HCT116 (cell line): ENCODE measurements at regions not wholly inside any gene's neighbourhood (a gene's known extent, or its start where the extent isn't known, plus 50 kb on each side); places are given as distances from the start of the nearest gene placed in this dataset.

Experiments
- ATAC-seq: fragments of 200-7000 bp; cut with Tn5 transposase; 2 replicates; pipeline ENCODE4 v1.9.1; 2020; ENCODE audit warnings: mild to moderate bottlenecking, moderate library complexity
- BruUV-seq: library from RNA; stranded (reverse); fragments of 400-500 nt; replicated peaks from 2 replicates; lab custom pipeline; 2021; lab: Mats Ljungman, UMichigan
- CTCF ChIA-PET: fragments of 300-600 bp; sonication (Branson Sonifier 250); formaldehyde crosslinking; loops from one replicate; lab custom pipeline; 2021; ENCODE audit warnings: antibody characterized with exemption; lab: Charles Lee
- POLR2A ChIA-PET: fragments of 300-600, 350-600 bp; sonication (Branson Sonifier 250); formaldehyde crosslinking; loops from one replicate; lab custom pipeline; 2021; ENCODE audit warnings: antibody characterized with exemption; lab: Charles Lee
- RAD21 ChIA-PET, 2 experiments: fragments of 300-600 bp; sonication (Branson Sonifier 250); formaldehyde crosslinking; loops; one replicate each; lab custom pipeline; 2023; ENCODE audit warnings: low total read pairs in 2 of 2; ENCODE audit not compliant: uncharacterized antibody in 2 of 2, unreplicated experiment in 2 of 2, low non-redundant PET in 1 of 2; lab: Charles Lee
- DNase-seq: peaks from one replicate; pipeline ENCODE4 v3.0.0-alpha.2; 2010; ENCODE audit warnings: low read depth, low spot score
- H2AFZ ChIP-seq: fragments of 200-600 bp; shearing (Covaris generic), sonication (generic); 2 replicates; pipeline ENCODE4 v1.6.1; 2017; ENCODE audit warnings: low read depth, mixed run types, mixed read lengths, antibody characterized with exemption, low read length; ENCODE audit not compliant: poor library complexity, severe bottlenecking
- H3K27ac ChIP-seq: 2 replicates; pipeline ENCODE4 v1.5.1; 2012; ENCODE audit warnings: low read depth, low read length
- H3K27me3 ChIP-seq: fragments of 200-600 bp; sonication (generic); 2 replicates; pipeline ENCODE4 v1.6.1; 2016; ENCODE audit warnings: mixed run types, low read length, mixed read lengths; ENCODE audit not compliant: insufficient read depth
- H3K36me3 ChIP-seq, 2 experiments: fragments of 200-500 bp in 1 of 2; fragments of 200-600 bp in 1 of 2; sonication (Bioruptor generic) in 1 of 2; sonication (generic) in 1 of 2; 2 replicates each; pipeline versions ENCODE4 v1.5.1 to v1.6.1; 2014 to 2016; ENCODE audit warnings: low read length in 2 of 2, inconsistent platforms in 1 of 2, mixed read lengths in 1 of 2, mixed run types in 1 of 2; ENCODE audit not compliant: insufficient read depth in 2 of 2, control insufficient read depth in 1 of 2
- H3K4me1 ChIP-seq, 2 experiments: fragments of 200-600 bp in 1 of 2; sonication (generic) in 1 of 2; 2 replicates each; pipeline versions ENCODE4 v1.5.1 to v1.6.1; 2012 to 2017; ENCODE audit warnings: low read length in 2 of 2, inconsistent platforms in 1 of 2, mild to moderate bottlenecking in 1 of 2, mixed read lengths in 1 of 2, mixed run types in 1 of 2, moderate library complexity in 1 of 2; ENCODE audit not compliant: insufficient read depth in 2 of 2, control insufficient read depth in 1 of 2
- H3K4me2 ChIP-seq: fragments of 200-600 bp; sonication (generic); 2 replicates; pipeline ENCODE4 v1.6.1; 2017; ENCODE audit warnings: mixed run types, low read length, mixed read lengths
- H3K4me3 ChIP-seq, 2 experiments: fragments of 200-600 bp in 1 of 2; sonication (generic) in 1 of 2; replicated peaks in 1 of 2; 2 replicates each; pipeline ENCODE4 v1.5.1; 2011 to 2016; ENCODE audit warnings: low read length in 2 of 2, control low read depth in 1 of 2, low read depth in 1 of 2, mild to moderate bottlenecking in 1 of 2, mixed read lengths in 1 of 2, mixed run types in 1 of 2
- H3K79me2 ChIP-seq: fragments of 200-600 bp; sonication (generic); 2 replicates; pipeline ENCODE4 v1.6.1; 2017; ENCODE audit warnings: mild to moderate bottlenecking, mixed run types, low read length, moderate library complexity, mixed read lengths; ENCODE audit not compliant: insufficient read depth
- H3K9ac ChIP-seq: fragments of 200-600 bp; sonication (generic); 2 replicates; pipeline ENCODE4 v1.6.1; 2016; ENCODE audit warnings: low read length, mixed read lengths
- H3K9me2 ChIP-seq: fragments of 200-600 bp; sonication (generic), shearing (Covaris generic); 2 replicates; pipeline ENCODE4 v1.6.1; 2017; ENCODE audit warnings: mixed run types, mild to moderate bottlenecking, moderate library complexity; ENCODE audit not compliant: insufficient read depth
- H3K9me3 ChIP-seq, 2 experiments: fragments of 200-500 bp in 1 of 2; fragments of 200-600 bp in 1 of 2; sonication (Bioruptor generic) in 1 of 2; sonication (generic) in 1 of 2; 2 replicates each; pipeline ENCODE4 v1.6.1; 2014 to 2017; ENCODE audit warnings: low read length in 2 of 2, mixed read lengths in 2 of 2, inconsistent platforms in 1 of 2, low read depth in 1 of 2, mild to moderate bottlenecking in 1 of 2, mixed run types in 1 of 2, moderate library complexity in 1 of 2; ENCODE audit not compliant: control insufficient read depth in 1 of 2, insufficient read depth in 1 of 2
- H4K20me1 ChIP-seq: fragments of 200-600 bp; sonication (generic), shearing (Covaris generic); 2 replicates; pipeline ENCODE4 v1.6.1; 2017; ENCODE audit warnings: mixed run types, mild to moderate bottlenecking, moderate library complexity; ENCODE audit not compliant: insufficient read depth
- CEBPB ChIP-seq: IDR thresholded peaks from 2 replicates; pipeline ENCODE4 v1.6.1; 2012; ENCODE audit warnings: low read depth
- EZH2 ChIP-seq: fragments of 200-600 bp; sonication (generic); IDR thresholded peaks from 2 replicates; pipeline ENCODE4 v1.6.1; 2017; ENCODE audit warnings: antibody characterized with exemption, mixed run types
- FOSL1 ChIP-seq: IDR thresholded peaks from 2 replicates; pipeline ENCODE4 v1.6.1; 2012; ENCODE audit warnings: low read depth
- JUND ChIP-seq: IDR thresholded peaks from 2 replicates; pipeline ENCODE4 v1.6.1; 2012
- POLR2A ChIP-seq: IDR thresholded peaks from 2 replicates; pipeline ENCODE4 v1.7.0; 2011; ENCODE audit warnings: borderline replicate concordance; ENCODE audit not compliant: insufficient read depth, insufficient read length; ENCODE audit errors: extremely low read depth
- POLR2AphosphoS5 ChIP-seq: IDR thresholded peaks from 2 replicates; pipeline ENCODE4 v1.6.1; 2011; ENCODE audit warnings: mild to moderate bottlenecking, low read depth, low read length, moderate library complexity
- RAD21 ChIP-seq: IDR thresholded peaks from 2 replicates; pipeline ENCODE4 v1.6.1; 2012; ENCODE audit warnings: low read depth, mild to moderate bottlenecking
- SIN3A ChIP-seq: IDR thresholded peaks from 2 replicates; pipeline ENCODE4 v1.6.1; 2012; ENCODE audit warnings: low read depth
- SP1 ChIP-seq: IDR thresholded peaks from 2 replicates; pipeline ENCODE4 v1.6.1; 2012; ENCODE audit warnings: low read depth
- SRF ChIP-seq: IDR thresholded peaks from 2 replicates; pipeline ENCODE4 v1.6.1; 2012; ENCODE audit warnings: low read depth
- YY1 ChIP-seq: IDR thresholded peaks from 2 replicates; pipeline ENCODE4 v1.6.1; 2011; ENCODE audit warnings: low read length, low read depth, moderate library complexity, mild to moderate bottlenecking; ENCODE audit not compliant: insufficient replicate concordance; ENCODE audit errors: extremely low read depth
- ZFX ChIP-seq: fragments of 450-650 bp; IDR thresholded peaks from 2 replicates; pipeline ENCODE4 v1.6.1; 2017
- ZNF274 ChIP-seq: fragments of 200-500 bp; sonication (Bioruptor generic); IDR thresholded peaks from 2 replicates; pipeline ENCODE4 v1.6.1; 2014; ENCODE audit warnings: mild to moderate bottlenecking, low read depth, low read length, inconsistent platforms
- intact Hi-C: fragments of 100-400 bp; cut with micrococcal nuclease; formaldehyde crosslinking; loops from 2 replicates; pipeline ENCODE4 v1.10.0; 2022
- TF ChIP-seq, protein P1 (sequence below): IDR thresholded peaks from 2 replicates; pipeline ENCODE4 v1.6.1; 2012; ENCODE audit warnings: low read depth
- TF ChIP-seq, protein P2 (sequence below): IDR thresholded peaks from 2 replicates; pipeline ENCODE4 v1.6.1; 2012
- TF ChIP-seq, protein P3 (sequence below), 3 experiments: fragments of 200-600 bp in 1 of 3; sonication (generic) in 1 of 3; IDR thresholded peaks in 2 of 3; conservative IDR thresholded peaks in 1 of 3; 2 replicates each; pipeline ENCODE4 v1.5.1; 2012 to 2017; ENCODE audit warnings: low read depth in 2 of 3, low read length in 2 of 3, antibody characterized with exemption in 1 of 3, borderline replicate concordance in 1 of 3, control low read depth in 1 of 3, mild to moderate bottlenecking in 1 of 3, mixed read lengths in 1 of 3, mixed run types in 1 of 3, moderate library complexity in 1 of 3; ENCODE audit not compliant: insufficient read depth in 1 of 3

DNA sequence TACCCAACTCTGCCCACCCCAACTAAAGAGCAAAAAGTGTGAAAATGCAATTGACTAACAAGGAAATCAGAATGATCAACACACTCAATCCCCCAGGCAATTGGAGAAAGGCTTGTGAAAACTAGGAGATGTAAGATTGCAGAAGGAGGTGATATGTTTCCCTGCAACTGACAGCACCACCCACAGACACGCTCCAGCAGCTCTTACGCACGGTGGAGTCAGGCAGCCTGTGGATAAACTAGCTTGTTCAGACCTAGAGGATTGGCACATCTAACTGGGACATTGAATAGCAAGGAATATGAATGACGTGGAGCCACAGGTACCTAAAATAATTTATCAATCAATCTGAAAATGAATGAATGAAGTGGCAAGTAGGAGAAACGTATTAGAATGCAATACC lies 125.7 kb upstream of the MYO3A start:
- no TSS peak for BruUV-seq
- no peak for ATAC-seq
- H3K4me3 ChIP-seq, result no peak overlapping the region
- no peak overlapping the region for H3K27ac ChIP-seq
- DNase-seq, result no peak
- POLR2A ChIA-PET, result no interaction called here
- H2AFZ ChIP-seq, result no peak overlapping the region
- H3K27me3 ChIP-seq, result peaks cover 19% of the 10 kb centered on the region; the same call in 1 of the 2 replicates
- H4K20me1 ChIP-seq, result no peaks in the 10 kb centered on the region; the same call in 1 of the 2 replicates
- H3K36me3 ChIP-seq, result no peaks in the 10 kb centered on the region
- no peaks in the 10 kb centered on the region for H3K9me2 ChIP-seq
- intact Hi-C loops, result no loop called here
- no peaks in the 10 kb centered on the region for H3K79me2 ChIP-seq
- TF ChIP-seq SIN3A, result no peak
- no peak for TF ChIP-seq YY1
- TF ChIP-seq POLR2A, result no peak
- no peak for TF ChIP-seq FOSL1
- TF ChIP-seq ZFX, result no peak
- no peak for TF ChIP-seq RAD21
- no peak for TF ChIP-seq POLR2AphosphoS5
- TF ChIP-seq, protein P1, sequence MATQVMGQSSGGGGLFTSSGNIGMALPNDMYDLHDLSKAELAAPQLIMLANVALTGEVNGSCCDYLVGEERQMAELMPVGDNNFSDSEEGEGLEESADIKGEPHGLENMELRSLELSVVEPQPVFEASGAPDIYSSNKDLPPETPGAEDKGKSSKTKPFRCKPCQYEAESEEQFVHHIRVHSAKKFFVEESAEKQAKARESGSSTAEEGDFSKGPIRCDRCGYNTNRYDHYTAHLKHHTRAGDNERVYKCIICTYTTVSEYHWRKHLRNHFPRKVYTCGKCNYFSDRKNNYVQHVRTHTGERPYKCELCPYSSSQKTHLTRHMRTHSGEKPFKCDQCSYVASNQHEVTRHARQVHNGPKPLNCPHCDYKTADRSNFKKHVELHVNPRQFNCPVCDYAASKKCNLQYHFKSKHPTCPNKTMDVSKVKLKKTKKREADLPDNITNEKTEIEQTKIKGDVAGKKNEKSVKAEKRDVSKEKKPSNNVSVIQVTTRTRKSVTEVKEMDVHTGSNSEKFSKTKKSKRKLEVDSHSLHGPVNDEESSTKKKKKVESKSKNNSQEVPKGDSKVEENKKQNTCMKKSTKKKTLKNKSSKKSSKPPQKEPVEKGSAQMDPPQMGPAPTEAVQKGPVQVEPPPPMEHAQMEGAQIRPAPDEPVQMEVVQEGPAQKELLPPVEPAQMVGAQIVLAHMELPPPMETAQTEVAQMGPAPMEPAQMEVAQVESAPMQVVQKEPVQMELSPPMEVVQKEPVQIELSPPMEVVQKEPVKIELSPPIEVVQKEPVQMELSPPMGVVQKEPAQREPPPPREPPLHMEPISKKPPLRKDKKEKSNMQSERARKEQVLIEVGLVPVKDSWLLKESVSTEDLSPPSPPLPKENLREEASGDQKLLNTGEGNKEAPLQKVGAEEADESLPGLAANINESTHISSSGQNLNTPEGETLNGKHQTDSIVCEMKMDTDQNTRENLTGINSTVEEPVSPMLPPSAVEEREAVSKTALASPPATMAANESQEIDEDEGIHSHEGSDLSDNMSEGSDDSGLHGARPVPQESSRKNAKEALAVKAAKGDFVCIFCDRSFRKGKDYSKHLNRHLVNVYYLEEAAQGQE, result no peak
- no peak for TF ChIP-seq JUND
- TF ChIP-seq CEBPB, result no peak
- TF ChIP-seq, protein P2, sequence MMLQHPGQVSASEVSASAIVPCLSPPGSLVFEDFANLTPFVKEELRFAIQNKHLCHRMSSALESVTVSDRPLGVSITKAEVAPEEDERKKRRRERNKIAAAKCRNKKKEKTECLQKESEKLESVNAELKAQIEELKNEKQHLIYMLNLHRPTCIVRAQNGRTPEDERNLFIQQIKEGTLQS, result no peak
- TF ChIP-seq ZNF274, result no peak
- TF ChIP-seq EZH2, result no peak
- no peak for TF ChIP-seq SRF
- no peak for TF ChIP-seq SP1
- TF ChIP-seq, protein P3, sequence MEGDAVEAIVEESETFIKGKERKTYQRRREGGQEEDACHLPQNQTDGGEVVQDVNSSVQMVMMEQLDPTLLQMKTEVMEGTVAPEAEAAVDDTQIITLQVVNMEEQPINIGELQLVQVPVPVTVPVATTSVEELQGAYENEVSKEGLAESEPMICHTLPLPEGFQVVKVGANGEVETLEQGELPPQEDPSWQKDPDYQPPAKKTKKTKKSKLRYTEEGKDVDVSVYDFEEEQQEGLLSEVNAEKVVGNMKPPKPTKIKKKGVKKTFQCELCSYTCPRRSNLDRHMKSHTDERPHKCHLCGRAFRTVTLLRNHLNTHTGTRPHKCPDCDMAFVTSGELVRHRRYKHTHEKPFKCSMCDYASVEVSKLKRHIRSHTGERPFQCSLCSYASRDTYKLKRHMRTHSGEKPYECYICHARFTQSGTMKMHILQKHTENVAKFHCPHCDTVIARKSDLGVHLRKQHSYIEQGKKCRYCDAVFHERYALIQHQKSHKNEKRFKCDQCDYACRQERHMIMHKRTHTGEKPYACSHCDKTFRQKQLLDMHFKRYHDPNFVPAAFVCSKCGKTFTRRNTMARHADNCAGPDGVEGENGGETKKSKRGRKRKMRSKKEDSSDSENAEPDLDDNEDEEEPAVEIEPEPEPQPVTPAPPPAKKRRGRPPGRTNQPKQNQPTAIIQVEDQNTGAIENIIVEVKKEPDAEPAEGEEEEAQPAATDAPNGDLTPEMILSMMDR (IDR thresholded peaks at IDR 0.05 in 2 of 3, conservative IDR thresholded peaks at IDR 0.05 in 1 of 3; ENCODE audit: borderline replicate concordance in 1 of 3, insufficient read depth in 1 of 3, low read depth in 2 of 3, low read length in 2 of 3), result no peak
- no peak overlapping the region for H3K4me2 ChIP-seq
- CTCF ChIA-PET, result no interaction called here
- H3K9me3 ChIP-seq, result no peaks in the 10 kb centered on the region
- no peak overlapping the region for H3K9ac ChIP-seq
- RAD21 ChIA-PET, result no interaction called here
- no peaks in the 10 kb centered on the region for H3K4me1 ChIP-seq
